Small intestine (tissue), 7 donors: ENCODE measurements at regions not wholly inside any gene's neighbourhood (a gene's known extent, or its start where the extent isn't known, plus 50 kb on each side); places are given as distances from the start of the nearest gene placed in this dataset.
"Not testable (repeated sequence)": the region's sequence is repeated elsewhere in the genome, so short reads cannot be mapped to it uniquely, and the experiment has no call there.

ENCODE experiments used
- DNase-seq, 2 donors: peaks; one replicate each; pipeline versions ENCODE4 v3.0.0 to v3.0.0-alpha.2; 2013
- FAIRE-seq: peaks from 2 replicates; lab custom pipeline; 2012; peaks lifted over from hg19 to GRCh38; lab: Jason Lieb, UNC
- H3K27ac ChIP-seq, 3 donors: one replicate each; pipeline ENCODE4 v1.5.1; 2013; ENCODE audit warnings: low read length in 2 of 3, mild to moderate bottlenecking in 2 of 3, control low read depth in 1 of 3, inconsistent platforms in 1 of 3, low read depth in 1 of 3, moderate library complexity in 1 of 3
- H3K27me3 ChIP-seq, 3 donors: one replicate each; pipeline ENCODE4 v1.6.1; 2013; ENCODE audit warnings: low read length in 3 of 3, inconsistent platforms in 1 of 3; ENCODE audit not compliant: control insufficient read depth in 3 of 3, insufficient read depth in 3 of 3
- H3K36me3 ChIP-seq, 3 donors: one replicate each; pipeline ENCODE4 v1.6.1; 2013; ENCODE audit warnings: low read length in 3 of 3, inconsistent platforms in 1 of 3, low read depth in 1 of 3, mild to moderate bottlenecking in 1 of 3, moderate library complexity in 1 of 3; ENCODE audit not compliant: control insufficient read depth in 3 of 3, insufficient read depth in 2 of 3
- H3K4me1 ChIP-seq, 3 donors: one replicate each; pipeline ENCODE4 v1.6.1; 2013; ENCODE audit warnings: low read length in 2 of 3, inconsistent platforms in 1 of 3, low read depth in 1 of 3, mild to moderate bottlenecking in 1 of 3, moderate library complexity in 1 of 3; ENCODE audit not compliant: control insufficient read depth in 3 of 3, insufficient read depth in 2 of 3
- H3K4me3 ChIP-seq, 3 donors: one replicate each; pipeline ENCODE4 v1.5.1; 2013; ENCODE audit warnings: low read length in 3 of 3, control low read depth in 1 of 3, inconsistent platforms in 1 of 3, low read depth in 1 of 3, mild to moderate bottlenecking in 1 of 3, moderate library complexity in 1 of 3
- H3K9me3 ChIP-seq, 2 donors: one replicate each; pipeline ENCODE4 v1.6.1; 2013; ENCODE audit warnings: low read depth in 1 of 2, low read length in 1 of 2; ENCODE audit not compliant: control insufficient read depth in 2 of 2, insufficient read depth in 1 of 2
- WGBS, 3 donors: extraction: QIAGEN DNeasy Blood & Tissue Kit; methylation state at CpG; one replicate each; pipeline ENCODE4 v1.1.7; 2013; 5-methylcytosine and 5-hydroxymethylcytosine counted together
- donor health status: healthy with polysubstance abuse.
- donor health status: control.
- donor health status: control.
- donor health status: Bipolar disorder and iron deficiency.
- donor health status: healthy.

DNA sequence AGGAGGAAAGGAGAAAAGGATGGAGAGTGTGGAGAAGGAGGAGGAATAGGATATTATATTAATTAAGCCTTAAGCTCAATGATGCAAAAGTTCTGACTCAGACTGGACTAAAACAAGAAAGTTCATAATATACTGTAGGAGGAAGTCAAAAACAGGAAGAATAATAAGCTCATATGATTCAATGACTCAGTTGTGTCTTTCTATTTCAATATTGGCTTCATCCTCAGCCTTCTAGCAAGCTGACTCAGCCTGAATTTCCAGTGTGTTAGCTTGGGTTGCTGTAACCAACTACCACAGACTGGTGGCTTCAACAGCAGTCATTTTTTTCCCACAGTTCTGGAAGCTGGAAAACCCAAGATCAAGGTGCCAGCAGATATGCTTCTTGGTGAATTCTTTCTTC is 254.8 kb upstream of the DPP6 start:
- H3K4me1 ChIP-seq, H3K9me3 ChIP-seq, H3K4me3 ChIP-seq, DNase-seq, H3K27me3 ChIP-seq, H3K36me3 ChIP-seq, FAIRE-seq, H3K27ac ChIP-seq: not testable (repeated sequence)

DNA sequence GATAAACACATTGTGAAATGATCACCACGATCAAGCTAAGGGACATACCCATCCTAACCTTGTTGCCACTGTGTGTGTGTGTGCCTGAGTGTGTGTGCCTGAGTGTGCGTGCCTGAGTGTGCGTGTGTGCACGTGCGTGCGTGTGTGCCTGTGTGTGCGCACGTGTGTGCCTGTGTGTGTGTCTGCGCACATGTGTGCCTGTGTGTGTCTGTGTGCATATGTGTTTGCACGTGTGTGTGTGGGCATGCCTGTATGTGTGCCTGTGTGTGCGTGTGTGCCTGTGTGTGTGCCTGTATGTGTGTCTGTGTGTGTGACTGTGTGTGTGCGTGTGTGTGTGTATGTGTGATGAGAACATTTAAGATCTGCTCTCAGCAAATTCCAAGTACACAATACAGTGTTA is 244.1 kb upstream of the DPP6 start:
- WGBS, 3 donors: 90 to 94% (median 92%) methylated on average over 12 of the region's 12 CpGs
- FAIRE-seq (no peak), DNase-seq (no peak)
- H3K36me3 ChIP-seq: no peaks in the 10 kb centered on the region
- no peaks in the 10 kb centered on the region for H3K27me3 ChIP-seq
- H3K4me1 ChIP-seq: no peaks in the 10 kb centered on the region
- no peak overlapping the region for H3K4me3 ChIP-seq
- no peak overlapping the region for H3K27ac ChIP-seq
- H3K9me3 ChIP-seq: no peaks in the 10 kb centered on the region

DNA sequence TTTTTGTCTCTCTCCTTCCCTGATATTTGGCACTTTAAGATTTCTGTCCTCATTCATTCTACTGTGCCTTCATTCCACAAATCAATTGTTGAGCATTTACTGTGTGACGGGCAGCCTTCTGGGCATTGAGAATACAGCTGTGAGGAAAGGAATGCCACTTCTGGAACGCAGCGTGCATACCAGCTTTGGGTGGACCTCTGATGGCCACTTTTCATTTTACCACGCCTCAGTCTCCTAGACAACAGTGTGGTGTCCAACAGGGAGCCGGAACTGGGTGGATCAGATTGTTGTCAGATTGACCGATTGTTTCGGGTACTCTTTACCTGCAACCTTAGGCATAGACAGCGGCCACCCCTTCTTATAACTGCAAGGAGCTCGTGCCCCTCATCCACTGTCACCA is 222.7 kb upstream of the DPP6 start:
- Histone ChIP-seq H3K4me3 (no peak overlapping the region), H3K36me3 (no peaks in the 10 kb centered on the region), H3K9me3 (no peaks in the 10 kb centered on the region), H3K27me3 (no peaks in the 10 kb centered on the region), H3K4me1 (no peaks in the 10 kb centered on the region), H3K27ac (no peak overlapping the region)
- WGBS, 3 donors: 73 to 80% (median 74%) methylated on average over 9 of the region's 9 CpGs
- FAIRE-seq (no peak), DNase-seq (no peak)

DNA sequence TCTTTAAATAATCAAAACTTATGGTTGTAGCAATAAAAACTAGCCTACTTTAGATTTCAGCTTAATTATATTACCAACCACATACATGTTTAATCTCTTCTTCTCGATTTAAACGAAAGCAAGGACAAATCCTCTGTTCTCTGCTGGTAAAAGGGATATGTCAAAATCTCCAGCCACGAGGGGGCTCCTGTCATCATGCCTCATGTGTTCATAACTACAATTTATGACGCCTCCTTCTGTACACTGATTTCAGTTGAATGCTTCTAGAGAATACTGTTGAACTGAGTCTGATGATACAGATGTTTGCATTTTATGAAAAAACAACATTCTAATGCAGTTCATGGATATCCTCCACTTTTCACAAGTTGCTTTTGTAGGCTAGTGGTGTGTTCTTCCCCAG is 220.0 kb upstream of the DPP6 start:
- DNase-seq (no peak), FAIRE-seq (no peak)
- 66 to 69% (median 69%) methylated on average over 4 of the region's 4 CpGs for WGBS, 3 donors
- no peak overlapping the region for H3K27ac ChIP-seq
- no peaks in the 10 kb centered on the region for H3K9me3 ChIP-seq
- no peaks in the 10 kb centered on the region for H3K4me1 ChIP-seq
- no peaks in the 10 kb centered on the region for H3K27me3 ChIP-seq
- H3K4me3 ChIP-seq: no peak overlapping the region
- no peaks in the 10 kb centered on the region for H3K36me3 ChIP-seq

DNA sequence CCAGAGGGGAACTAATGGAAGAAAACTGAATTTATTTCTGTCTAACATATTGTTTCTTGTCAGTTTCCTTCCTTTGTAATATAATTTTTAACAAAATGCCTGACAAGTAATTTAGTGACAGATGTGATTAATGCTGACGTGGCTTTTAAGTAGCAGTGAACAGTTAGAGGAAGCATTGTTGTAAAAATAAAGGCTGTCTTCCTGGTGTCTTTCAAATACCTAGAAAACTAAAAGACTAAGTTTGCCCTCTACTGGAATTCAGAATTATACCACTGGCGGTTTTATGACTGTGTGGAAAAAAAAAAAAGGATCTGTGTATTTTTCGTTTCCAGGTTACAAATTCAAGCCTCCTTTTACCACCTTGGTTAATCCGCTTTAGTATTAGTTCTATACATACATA is 217.1 kb upstream of the DPP6 start:
- FAIRE-seq (no peak), DNase-seq (no peak)
- H3K9me3 ChIP-seq: no peaks in the 10 kb centered on the region
- H3K27ac ChIP-seq: no peak overlapping the region
- no peaks in the 10 kb centered on the region for H3K36me3 ChIP-seq
- H3K4me1 ChIP-seq: no peaks in the 10 kb centered on the region
- 20 to 38% (median 20%) methylated on average over 4 of the region's 4 CpGs for WGBS, 3 donors
- H3K27me3 ChIP-seq: no peaks in the 10 kb centered on the region
- no peak overlapping the region for H3K4me3 ChIP-seq

DNA sequence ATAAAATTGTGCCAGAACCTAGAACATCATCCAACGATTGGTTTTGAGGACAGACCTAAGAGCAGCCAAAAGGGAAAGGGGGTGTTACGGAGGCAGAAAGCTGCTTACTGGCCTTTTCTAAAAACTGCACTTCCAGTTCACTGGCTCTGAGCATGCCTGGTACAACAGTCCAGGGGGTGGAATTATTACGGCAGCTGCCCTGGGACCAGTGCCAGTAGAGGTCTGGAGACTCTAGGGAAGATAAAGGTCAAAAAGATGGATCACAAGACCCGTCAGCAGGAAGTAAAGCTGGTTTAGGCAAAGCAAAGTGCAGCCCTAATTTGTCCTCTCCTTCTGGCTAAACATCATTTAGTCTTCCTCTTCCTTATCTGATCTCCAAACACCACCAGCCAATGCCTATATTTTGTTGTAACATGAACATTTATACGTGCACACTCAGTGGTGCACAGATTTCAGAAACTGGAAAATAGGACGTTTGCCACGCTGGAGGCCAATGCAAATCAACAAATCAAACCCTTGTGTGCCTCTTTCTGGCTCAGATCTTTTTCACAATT is 216.4 kb upstream of the DPP6 start:
- DNase-seq: no peak
- Histone ChIP-seq H3K36me3 (no peaks in the 10 kb centered on the region), H3K4me3 (no peak overlapping the region)

DNA sequence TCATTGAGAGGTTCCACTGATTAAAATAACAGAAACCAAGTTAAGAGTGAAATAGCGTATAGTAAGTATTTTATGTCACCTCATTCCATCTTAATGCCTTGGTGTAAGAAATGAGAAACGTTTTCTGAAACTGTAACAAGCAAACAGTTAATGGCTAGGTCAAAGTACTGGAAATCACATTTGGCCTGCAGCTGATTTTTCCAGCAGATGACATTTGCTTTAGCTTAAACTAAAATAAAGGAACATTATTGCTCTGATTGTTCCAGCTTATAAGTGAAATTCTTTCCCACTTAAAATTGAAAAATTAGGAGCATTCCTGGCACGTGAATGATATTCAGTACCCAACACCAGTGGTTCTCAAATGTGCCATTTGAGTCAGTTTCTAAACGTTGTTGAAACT is 213.6 kb upstream of the DPP6 start:
- DNase-seq (no peak), FAIRE-seq (no peak)
- H3K4me3 ChIP-seq: no peak overlapping the region
- no peaks in the 10 kb centered on the region for H3K36me3 ChIP-seq
- no peaks in the 10 kb centered on the region for H3K27me3 ChIP-seq
- no peaks in the 10 kb centered on the region for H3K4me1 ChIP-seq
- H3K9me3 ChIP-seq: peaks cover 0 to 3% of the 10 kb centered on the region in 2 donors
- no peak overlapping the region for H3K27ac ChIP-seq
- WGBS, 3 donors: 73 to 75% (median 74%) methylated on average over 4 of the region's 4 CpGs

More for the DNA sequence above, 216.4 kb upstream of the DPP6 start:
- 53 to 61% (median 57%) methylated on average over 7 of the region's 7 CpGs for WGBS, 3 donors
- Histone ChIP-seq H3K4me1 (no peaks in the 10 kb centered on the region), H3K27ac (no peak overlapping the region), H3K27me3 (no peaks in the 10 kb centered on the region), H3K9me3 (no peaks in the 10 kb centered on the region)
- FAIRE-seq: no peak

DNA sequence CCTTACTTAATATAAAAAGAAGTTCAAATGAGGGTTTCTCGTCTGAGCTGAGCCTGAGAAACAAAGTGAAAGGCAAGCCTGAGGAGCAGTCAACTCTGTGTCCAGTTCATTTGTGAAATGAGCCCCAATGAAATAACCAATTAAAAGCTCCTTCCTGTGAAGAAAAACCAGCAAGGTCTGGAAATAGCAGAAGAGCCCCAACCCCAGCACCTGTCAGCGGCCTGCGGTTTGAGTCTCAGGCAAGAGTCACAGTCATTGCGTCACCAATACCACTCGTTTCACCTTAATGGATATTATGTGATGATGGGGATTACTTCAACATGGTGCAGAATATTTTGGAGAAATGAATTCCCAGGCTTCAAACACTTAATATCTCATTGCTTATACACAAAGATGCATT is 211.3 kb upstream of the DPP6 start:
- H3K4me3 ChIP-seq: no peak overlapping the region
- no peaks in the 10 kb centered on the region for H3K4me1 ChIP-seq
- DNase-seq: no peak
- H3K27ac ChIP-seq: no peak overlapping the region
- H3K9me3 ChIP-seq: peaks cover 0 to 3% of the 10 kb centered on the region in 2 donors
- WGBS, 3 donors: 88 to 90% (median 89%) methylated on average over 5 of the region's 5 CpGs
- no peak for FAIRE-seq
- H3K27me3 ChIP-seq: no peaks in the 10 kb centered on the region
- H3K36me3 ChIP-seq: no peaks in the 10 kb centered on the region

DNA sequence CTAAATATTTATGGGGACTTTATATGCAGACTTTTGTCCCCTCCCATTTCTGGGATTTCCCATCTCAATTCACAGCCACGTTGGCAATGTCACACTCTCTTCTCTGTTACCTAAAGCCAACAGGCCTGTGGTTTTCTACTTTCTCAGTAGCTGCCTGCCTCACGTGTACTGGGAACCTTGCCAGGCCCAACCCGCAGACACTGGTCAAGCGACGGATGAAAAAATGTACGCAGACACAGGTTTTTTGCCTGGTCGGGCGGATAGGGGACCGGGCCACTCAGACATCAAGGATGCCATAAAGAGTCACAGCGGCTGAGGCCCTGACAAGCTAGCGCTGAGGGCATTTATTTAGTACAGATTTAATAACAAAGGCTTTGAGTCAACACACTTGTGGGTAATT is 204.4 kb upstream of the DPP6 start:
- 80 to 86% (median 82%) methylated on average over 11 of the region's 11 CpGs for WGBS, 3 donors
- H3K4me3 ChIP-seq: no peak overlapping the region
- H3K4me1 ChIP-seq: no peaks in the 10 kb centered on the region
- DNase-seq: no peak
- H3K27me3 ChIP-seq: no peaks in the 10 kb centered on the region
- no peaks in the 10 kb centered on the region for H3K36me3 ChIP-seq
- no peak overlapping the region for H3K27ac ChIP-seq
- peaks cover 0 to 3% of the 10 kb centered on the region in 2 donors for H3K9me3 ChIP-seq
- no peak for FAIRE-seq
